GM12878 (cell line): ENCODE measurements at regions not wholly inside any gene's neighbourhood (a gene's known extent, or its start where the extent isn't known, plus 50 kb on each side); places are given as distances from the start of the nearest gene placed in this dataset.

Source experiments
- ATAC-seq: fragments of 200-7000 bp; cut with Tn5 transposase; 3 replicates; pipeline ENCODE4 v1.9.1; 2020; ENCODE audit warnings: mild to moderate bottlenecking, moderate library complexity
- BruUV-seq: library from RNA; stranded (reverse); fragments of 400-500 nt; replicated peaks from 2 replicates; lab custom pipeline; 2021; lab: Mats Ljungman, UMichigan
- CTCF ChIA-PET: fragments of 300-600 bp; sonication (Branson Sonifier 250); formaldehyde crosslinking; extraction: SDS; loops from one replicate; lab custom pipeline; 2021; ENCODE audit warnings: inconsistent platforms; lab: Yijun Ruan, JAX
- POLR2A ChIA-PET: fragments of 350-600 bp; formaldehyde crosslinking; extraction: SDS; loops from one replicate; lab custom pipeline; 2021; ENCODE audit warnings: inconsistent platforms; lab: Charles Lee
- RAD21 ChIA-PET: fragments of 300-600 bp; sonication (Branson Sonifier 250); formaldehyde crosslinking; loops from one replicate; lab custom pipeline; 2023; ENCODE audit warnings: antibody characterized with exemption; ENCODE audit not compliant: unreplicated experiment; lab: Charles Lee
- SMC1A ChIA-PET: fragments of 300-600 bp; sonication (Branson Sonifier 250); formaldehyde crosslinking; loops from one replicate; lab custom pipeline; 2023; ENCODE audit not compliant: unreplicated experiment, uncharacterized antibody; lab: Charles Lee
- DNase-seq: peaks from one replicate; pipeline ENCODE4 v3.0.0-alpha.2; 2011; ENCODE audit warnings: low read depth, low spot score
- FAIRE-seq: peaks from 3 replicates; lab custom pipeline; 2011; peaks lifted over from hg19 to GRCh38; lab: Jason Lieb, UNC
- H2AFZ ChIP-seq: 2 replicates; pipeline ENCODE4 v1.6.0; 2011; ENCODE audit warnings: low read depth, low read length, control low read depth; ENCODE audit not compliant: control insufficient read depth
- H3K27ac ChIP-seq: 2 replicates; pipeline ENCODE4 v1.5.1; 2011; ENCODE audit warnings: control low read depth; ENCODE audit not compliant: control insufficient read depth, insufficient read depth
- H3K27me3 ChIP-seq, 2 experiments: replicated peaks in 1 of 2; 2 replicates each; pipeline versions ENCODE4 v1.6.0 to v1.6.1; 2011; ENCODE audit warnings: low read length in 1 of 2; ENCODE audit not compliant: control insufficient read depth in 2 of 2, insufficient read depth in 2 of 2
- H3K36me3 ChIP-seq, 2 experiments: 2 replicates each; pipeline ENCODE4 v1.5.1; 2011; ENCODE audit warnings: low read length in 1 of 2; ENCODE audit not compliant: control insufficient read depth in 2 of 2, insufficient read depth in 2 of 2
- H3K4me1 ChIP-seq: 2 replicates; pipeline ENCODE4 v1.6.1; 2011; ENCODE audit warnings: mild to moderate bottlenecking, low read length, moderate library complexity, mixed read lengths; ENCODE audit not compliant: control insufficient read depth, insufficient read depth
- H3K4me2 ChIP-seq: 2 replicates; pipeline ENCODE4 v1.6.0; 2011; ENCODE audit warnings: control low read depth; ENCODE audit not compliant: control insufficient read depth, insufficient read depth
- H3K4me3 ChIP-seq: fragments of 200-600 bp; sonication (generic); 2 replicates; pipeline ENCODE4 v1.5.1; 2016
- H3K79me2 ChIP-seq: 2 replicates; pipeline ENCODE4 v1.6.0; 2011; ENCODE audit warnings: low read length; ENCODE audit not compliant: control insufficient read depth, insufficient read depth
- H3K9ac ChIP-seq: 2 replicates; pipeline ENCODE4 v1.8.0; 2011; ENCODE audit warnings: low read length, control low read depth, mixed read lengths; ENCODE audit not compliant: control insufficient read depth, insufficient read depth
- H3K9me3 ChIP-seq: replicated peaks from 3 replicates; pipeline ENCODE4 v1.5.1; 2011; ENCODE audit warnings: mild to moderate bottlenecking, low read length; ENCODE audit not compliant: control insufficient read depth, insufficient read depth
- H4K20me1 ChIP-seq: 2 replicates; pipeline ENCODE4 v1.6.0; 2011; ENCODE audit not compliant: control insufficient read depth, insufficient read depth
- CHD1 ChIP-seq: IDR thresholded peaks from 2 replicates; pipeline ENCODE4 v1.6.1; 2012; ENCODE audit warnings: low read depth, low read length, improper control_type of control experiment
- CUX1 ChIP-seq: IDR thresholded peaks from 2 replicates; pipeline ENCODE4 v1.6.1; 2012; ENCODE audit warnings: improper control_type of control experiment, low read depth, low read length; ENCODE audit not compliant: insufficient replicate concordance
- ESRRA ChIP-seq: IDR thresholded peaks from 2 replicates; pipeline ENCODE4 v1.6.1; 2012; ENCODE audit warnings: mild to moderate bottlenecking, low read length, improper control_type of control experiment
- ETV6 ChIP-seq, 2 experiments: fragments of 450-650 bp in 1 of 2; IDR thresholded peaks in 1 of 2; conservative IDR thresholded peaks in 1 of 2; 2 replicates each; pipeline ENCODE4 v1.6.1; 2014; ENCODE audit warnings: antibody characterized with exemption in 1 of 2, borderline replicate concordance in 1 of 2, low read depth in 1 of 2, mild to moderate bottlenecking in 1 of 2, moderate library complexity in 1 of 2
- FOXM1 ChIP-seq: IDR thresholded peaks from 2 replicates; pipeline ENCODE4 v1.6.1; 2012; ENCODE audit warnings: low read depth, mild to moderate bottlenecking, inconsistent platforms, low read length, moderate library complexity
- HDAC6 ChIP-seq: fragments of 200-600 bp; sonication (generic); IDR thresholded peaks from one replicate; pipeline ENCODE4 v1.8.0; 2017; ENCODE audit warnings: antibody characterized with exemption; ENCODE audit not compliant: unreplicated experiment
- MEF2A ChIP-seq: IDR thresholded peaks from 2 replicates; pipeline ENCODE4 v1.6.1; 2011; ENCODE audit warnings: low read depth, mild to moderate bottlenecking, low read length, moderate library complexity; ENCODE audit not compliant: insufficient read depth
- MTA2 ChIP-seq: fragments of 450-650 bp; IDR thresholded peaks from 2 replicates; pipeline ENCODE4 v1.6.1; 2016; ENCODE audit warnings: low read depth, mild to moderate bottlenecking, moderate library complexity
- MTA3 ChIP-seq: IDR thresholded peaks from 2 replicates; pipeline ENCODE4 v1.6.1; 2012; ENCODE audit warnings: low read length, inconsistent platforms, borderline replicate concordance
- TBL1XR1 ChIP-seq: IDR thresholded peaks from 2 replicates; pipeline ENCODE4 v1.6.1; 2012; ENCODE audit warnings: low read depth, low read length, improper control_type of control experiment
- TCF3 ChIP-seq: IDR thresholded peaks from 2 replicates; pipeline ENCODE4 v1.6.1; 2012; ENCODE audit warnings: low read depth, mild to moderate bottlenecking, low read length, borderline replicate concordance; ENCODE audit not compliant: insufficient read depth
- ZNF207 ChIP-seq: fragments of 450-650 bp; IDR thresholded peaks from 2 replicates; pipeline ENCODE4 v1.6.1; 2014; ENCODE audit warnings: antibody characterized with exemption, mild to moderate bottlenecking, borderline replicate concordance
- ZZZ3 ChIP-seq: IDR thresholded peaks from 2 replicates; pipeline ENCODE4 v1.6.1; 2011; ENCODE audit warnings: low read depth; ENCODE audit not compliant: control insufficient read depth, insufficient read length
- WGBS: methylation state at CpG from one replicate; pipeline ENCODE4 v1.1.6; 2016; ENCODE audit warnings: low lambda C conversion rate; ENCODE audit not compliant: insufficient replicate concordance, insufficient coverage; ENCODE audit errors: missing lambda C conversion rate; 5-methylcytosine and 5-hydroxymethylcytosine counted together
- in situ Hi-C: fragments of 300-500 bp; cut with MboI; formaldehyde crosslinking; loops from 9 replicates; pipeline ENCODE4 v1.14.3; 2018; ENCODE audit warnings: mixed read lengths
- intact Hi-C: fragments of 100-400 bp; cut with micrococcal nuclease; formaldehyde crosslinking; loops from one replicate; pipeline ENCODE4 v1.14.2; 2022; ENCODE audit not compliant: unreplicated experiment

- TF ChIP-seq ZNF207 (no peak), CHD1 (no peak)
These were observed 148.4 kb upstream of the STEAP1 start (continued) for GRCh38 chr7:90005836-90006235.

- Histone ChIP-seq H3K27ac (no peak overlapping the region), H3K27me3 (no peaks in the 10 kb centered on the region; a peak in 1 of 4 replicates), H3K9ac (no peak overlapping the region), H3K4me1 (no peaks in the 10 kb centered on the region), H3K79me2 (no peaks in the 10 kb centered on the region), H3K36me3 (no peaks in the 10 kb centered on the region), H3K4me3 (no peak overlapping the region), H2AFZ (no peak overlapping the region), H4K20me1 (no peaks in the 10 kb centered on the region), H3K9me3 (no peaks in the 10 kb centered on the region), H3K4me2 (no peak overlapping the region)
- ChIA-PET SMC1A (no interaction called here), CTCF (no interaction called here), RAD21 (no interaction called here), POLR2A (no interaction called here)
- WGBS: 19% methylated on average over 3 of the region's 3 CpGs
- intact Hi-C loops: no loop called here
- in situ Hi-C loops: no loop called here
- no peak for TF ChIP-seq ETV6 (conservative IDR thresholded peaks at IDR 0.05 in 1 of 2, IDR thresholded peaks at IDR 0.05 in 1 of 2; ENCODE audit: borderline replicate concordance in 1 of 2, low read depth in 1 of 2)
- no peak for TF ChIP-seq FOXM1
- no peak for TF ChIP-seq ZZZ3
- TF ChIP-seq MTA2: no peak
- TF ChIP-seq ESRRA: no peak
- no peak for TF ChIP-seq TBL1XR1
- no peak for TF ChIP-seq TCF3
- no peak for TF ChIP-seq HDAC6
- TF ChIP-seq MTA3: no peak
- TF ChIP-seq CUX1: no peak
- TF ChIP-seq MEF2A: no peak
- FAIRE-seq (no peak), DNase-seq (no peak), ATAC-seq (no peak)
- no TSS peak for BruUV-seq
These were observed 147.1 kb upstream of the STEAP1 start for GRCh38 chr7:90007001-90007654.
